Keratinocyte (primary cell): ENCODE measurements at regions not wholly inside any gene's neighbourhood (a gene's known extent, or its start where the extent isn't known, plus 50 kb on each side); places are given as distances from the start of the nearest gene placed in this dataset.

Experiments
- EZH2 ChIP-seq: IDR thresholded peaks from one replicate; pipeline ENCODE4 v1.6.1; 2012; ENCODE audit warnings: inconsistent platforms, mild to moderate bottlenecking, low read length, moderate library complexity
- TF ChIP-seq, protein P1 (sequence below), 3 experiments: IDR thresholded peaks in 1 of 3; conservative IDR thresholded peaks in 1 of 3; optimal IDR thresholded peaks in 1 of 3; 2 replicates in 2 of 3; 3 replicates in 1 of 3; pipeline versions ENCODE3 to v1.5.1; 2011; ENCODE audit warnings: low read length in 3 of 3, mild to moderate bottlenecking in 3 of 3, moderate library complexity in 2 of 3, control low read depth in 1 of 3, inconsistent platforms in 1 of 3; ENCODE audit not compliant: insufficient read depth in 2 of 3; ENCODE audit errors: extremely low read depth in 1 of 3

DNA sequence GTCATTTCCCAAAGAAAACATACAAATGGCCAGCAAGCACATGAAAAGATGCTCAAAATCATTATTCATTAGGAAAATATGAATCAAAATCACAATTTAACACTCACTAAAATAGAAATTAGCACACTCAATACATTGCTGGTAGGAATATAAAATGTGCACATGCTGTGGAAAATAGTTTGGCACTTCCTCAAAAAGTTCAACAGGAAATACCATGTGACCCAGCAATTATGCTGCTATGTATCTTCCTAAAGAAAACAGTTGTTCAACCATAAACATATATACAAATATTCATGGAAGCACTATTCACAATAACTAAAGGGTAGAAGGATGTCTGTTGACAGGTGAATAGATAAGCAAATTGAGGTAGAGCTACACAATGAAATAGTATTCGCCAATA, 187.3 kb upstream of the SOX6 start:
- TF ChIP-seq, protein P1, sequence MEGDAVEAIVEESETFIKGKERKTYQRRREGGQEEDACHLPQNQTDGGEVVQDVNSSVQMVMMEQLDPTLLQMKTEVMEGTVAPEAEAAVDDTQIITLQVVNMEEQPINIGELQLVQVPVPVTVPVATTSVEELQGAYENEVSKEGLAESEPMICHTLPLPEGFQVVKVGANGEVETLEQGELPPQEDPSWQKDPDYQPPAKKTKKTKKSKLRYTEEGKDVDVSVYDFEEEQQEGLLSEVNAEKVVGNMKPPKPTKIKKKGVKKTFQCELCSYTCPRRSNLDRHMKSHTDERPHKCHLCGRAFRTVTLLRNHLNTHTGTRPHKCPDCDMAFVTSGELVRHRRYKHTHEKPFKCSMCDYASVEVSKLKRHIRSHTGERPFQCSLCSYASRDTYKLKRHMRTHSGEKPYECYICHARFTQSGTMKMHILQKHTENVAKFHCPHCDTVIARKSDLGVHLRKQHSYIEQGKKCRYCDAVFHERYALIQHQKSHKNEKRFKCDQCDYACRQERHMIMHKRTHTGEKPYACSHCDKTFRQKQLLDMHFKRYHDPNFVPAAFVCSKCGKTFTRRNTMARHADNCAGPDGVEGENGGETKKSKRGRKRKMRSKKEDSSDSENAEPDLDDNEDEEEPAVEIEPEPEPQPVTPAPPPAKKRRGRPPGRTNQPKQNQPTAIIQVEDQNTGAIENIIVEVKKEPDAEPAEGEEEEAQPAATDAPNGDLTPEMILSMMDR (optimal IDR thresholded peaks at IDR 0.05 in 1 of 3, IDR thresholded peaks at IDR 0.05 in 1 of 3, conservative IDR thresholded peaks at IDR 0.05 in 1 of 3; ENCODE audit: extremely low read depth in 1 of 3, insufficient read depth in 2 of 3, low read length in 3 of 3) = no peak
- TF ChIP-seq EZH2 = no peak
